Ovary (tissue), 3 donors: ENCODE measurements at regions not wholly inside any gene's neighbourhood (a gene's known extent, or its start where the extent isn't known, plus 50 kb on each side); places are given as distances from the start of the nearest gene placed in this dataset.

ENCODE experiments used
- CTCF ChIP-seq, 3 donors: fragments of 450-650 bp in 2 of 3; fragments of 200-600 bp in 1 of 3; IDR thresholded peaks; one replicate each; pipeline versions ENCODE4 v1.5.1 to v1.8.0; 2016 to 2022; ENCODE audit warnings: antibody characterized with exemption in 3 of 3, mild to moderate bottlenecking in 1 of 3
- POLR2A ChIP-seq: fragments of 450-650 bp; IDR thresholded peaks from one replicate; pipeline ENCODE4 v1.6.1; 2017; ENCODE audit warnings: antibody characterized with exemption, mild to moderate bottlenecking, moderate library complexity
- donor health status: DM: no; HTN: no; CAD: no.

DNA sequence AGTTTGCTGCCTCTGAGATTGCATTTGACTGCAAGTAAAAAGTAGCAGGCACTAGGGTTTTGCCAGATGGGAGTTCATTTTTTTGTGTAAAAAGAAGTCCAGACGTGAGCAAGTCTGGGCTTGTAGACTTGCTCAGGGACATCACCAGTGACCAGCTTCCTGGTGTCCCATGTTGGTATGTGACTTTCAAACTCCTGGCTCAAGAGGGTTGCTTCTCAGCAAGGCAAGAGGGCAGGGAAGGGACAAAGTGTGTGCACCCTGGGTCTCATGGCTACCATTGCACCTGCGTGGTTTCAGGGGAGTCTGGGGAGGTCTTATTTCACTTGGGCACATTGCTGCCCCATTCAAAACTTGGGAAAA lies 79.3 kb upstream of the ZNF716 start:
- TF ChIP-seq POLR2A (no peak), CTCF (IDR thresholded peaks at IDR 0.05) (no peak)
